ENCODE measurements at regions not wholly inside any gene's neighbourhood (a gene's known extent, or its start where the extent isn't known, plus 50 kb on each side); places are given as distances from the start of the nearest gene placed in this dataset.

DNA sequence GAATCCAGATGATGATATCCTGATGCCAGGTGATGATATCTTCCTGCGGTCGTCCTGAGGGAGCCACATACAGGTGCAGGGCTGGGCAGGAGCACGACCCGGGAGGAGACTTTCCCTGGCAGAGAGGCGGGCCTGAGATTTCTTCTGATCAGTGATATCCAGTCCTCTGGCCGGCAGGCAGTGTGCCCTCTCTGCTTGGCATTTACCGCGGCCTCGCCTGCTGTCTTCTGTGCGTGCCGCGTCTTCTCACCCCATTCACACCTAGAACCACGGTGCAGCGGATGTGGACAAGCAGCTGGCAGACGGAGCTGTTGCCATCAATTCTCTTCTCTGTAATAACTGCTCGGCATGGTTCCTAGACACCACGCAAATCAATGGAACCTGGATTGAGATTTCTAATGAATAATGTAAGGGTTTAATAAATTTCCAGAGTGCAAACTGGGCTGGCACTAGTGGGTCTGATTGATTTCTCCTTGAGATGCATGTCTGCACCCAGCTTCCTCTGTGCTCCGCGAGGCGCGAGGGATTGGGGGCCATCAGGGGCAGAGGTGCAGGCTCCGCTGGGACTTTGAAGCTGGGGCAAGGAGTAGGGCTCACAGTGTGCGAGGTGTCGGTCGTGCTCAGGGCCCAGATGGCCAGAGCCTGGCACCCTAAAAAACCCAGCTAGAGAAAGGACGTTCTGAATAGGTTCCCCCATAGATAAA, 208.9 kb upstream of the HDAC4 start:
- no peak for ATAC-seq
- in situ Hi-C loops (cut with MboI) (no loop called here), intact Hi-C loops (cut with micrococcal nuclease) (no loop called here)
- Histone ChIP-seq H3K36me3 (ENCODE audit: control insufficient read depth, insufficient read depth, low read length) (no peaks in the 10 kb centered on the region), H2AFZ (ENCODE audit: low read depth, low read length) (no peak overlapping the region), H3K9ac (ENCODE audit: insufficient read depth in 1 of 2, low read depth in 2 of 2, low read length in 2 of 2) (no peak overlapping the region), H4K20me1 (replicated peaks; ENCODE audit: control insufficient read depth, insufficient read depth, low read length) (no peaks in the 10 kb centered on the region), H3K4me3 (no peak overlapping the region), H3K27me3 (ENCODE audit: control insufficient read depth in 2 of 2, insufficient read depth in 2 of 2, low read length in 2 of 2) (peaks cover 0 to 47% of the 10 kb centered on the region in 2 experiments; a peak in 2 of 5 replicates), H3K9me1 (ENCODE audit: control insufficient read depth, insufficient read depth, low read length) (no peaks in the 10 kb centered on the region), H3K27ac (ENCODE audit: extremely low read depth, low read depth, low read length) (no peak overlapping the region), H3K4me1 (replicated peaks in 1 of 2; ENCODE audit: control insufficient read depth in 2 of 2, insufficient read depth in 2 of 2, low read length in 2 of 2) (no peaks in the 10 kb centered on the region), H3K79me2 (ENCODE audit: control insufficient read depth, insufficient read depth, low read length) (no peaks in the 10 kb centered on the region), H3K4me2 (ENCODE audit: insufficient read depth, low read length) (no peak overlapping the region), H3K9me3 (replicated peaks; ENCODE audit: control insufficient read depth, insufficient read depth, low read depth, low read length) (no peaks in the 10 kb centered on the region)
- CTCF ChIA-PET (ENCODE audit: low intra/inter-chr PET ratio) = interaction anchor here (0.7 kb wide), 1 partner anchor 1229 kb away, joined by 3 read pairs; no protein-coding TSS in a partner anchor
- FAIRE-seq = no peak
- BruUV-seq (replicated peaks) = no TSS peak
- 1% methylated on average over 12 of the region's 26 CpGs for WGBS (ENCODE audit: insufficient coverage, low coverage, missing lambda C conversion rate)
- DNase-seq (ENCODE audit: extremely low read depth in 1 of 4, low spot score in 3 of 4) = no peak
- POLR2A ChIA-PET = no interaction called here
- TF ChIP-seq MCM3 (IDR thresholded peaks at IDR 0.05) (no peak), RCOR1 (IDR thresholded peaks at IDR 0.05; ENCODE audit: borderline replicate concordance in 1 of 2, low read depth in 2 of 2, low read length in 2 of 2) (no peak), HLTF (IDR thresholded peaks at IDR 0.05) (no peak), NFYB (IDR thresholded peaks at IDR 0.05; ENCODE audit: extremely low read depth, insufficient read length) (no peak), CEBPB (tag; IDR thresholded peaks at IDR 0.05) (no peak), ETV5 (CRISPR knock-in tag; IDR thresholded peaks at IDR 0.05; ENCODE audit: low read depth) (no peak), L3MBTL2 (IDR thresholded peaks at IDR 0.05) (no peak), PTRF (tag; IDR thresholded peaks at IDR 0.05) (no peak), ZNF384 (IDR thresholded peaks at IDR 0.05; ENCODE audit: low read depth, low read length) (no peak), ZNF717 (CRISPR knock-in tag; IDR thresholded peaks at IDR 0.05) (no peak)
- TF ChIP-seq, protein P1, sequence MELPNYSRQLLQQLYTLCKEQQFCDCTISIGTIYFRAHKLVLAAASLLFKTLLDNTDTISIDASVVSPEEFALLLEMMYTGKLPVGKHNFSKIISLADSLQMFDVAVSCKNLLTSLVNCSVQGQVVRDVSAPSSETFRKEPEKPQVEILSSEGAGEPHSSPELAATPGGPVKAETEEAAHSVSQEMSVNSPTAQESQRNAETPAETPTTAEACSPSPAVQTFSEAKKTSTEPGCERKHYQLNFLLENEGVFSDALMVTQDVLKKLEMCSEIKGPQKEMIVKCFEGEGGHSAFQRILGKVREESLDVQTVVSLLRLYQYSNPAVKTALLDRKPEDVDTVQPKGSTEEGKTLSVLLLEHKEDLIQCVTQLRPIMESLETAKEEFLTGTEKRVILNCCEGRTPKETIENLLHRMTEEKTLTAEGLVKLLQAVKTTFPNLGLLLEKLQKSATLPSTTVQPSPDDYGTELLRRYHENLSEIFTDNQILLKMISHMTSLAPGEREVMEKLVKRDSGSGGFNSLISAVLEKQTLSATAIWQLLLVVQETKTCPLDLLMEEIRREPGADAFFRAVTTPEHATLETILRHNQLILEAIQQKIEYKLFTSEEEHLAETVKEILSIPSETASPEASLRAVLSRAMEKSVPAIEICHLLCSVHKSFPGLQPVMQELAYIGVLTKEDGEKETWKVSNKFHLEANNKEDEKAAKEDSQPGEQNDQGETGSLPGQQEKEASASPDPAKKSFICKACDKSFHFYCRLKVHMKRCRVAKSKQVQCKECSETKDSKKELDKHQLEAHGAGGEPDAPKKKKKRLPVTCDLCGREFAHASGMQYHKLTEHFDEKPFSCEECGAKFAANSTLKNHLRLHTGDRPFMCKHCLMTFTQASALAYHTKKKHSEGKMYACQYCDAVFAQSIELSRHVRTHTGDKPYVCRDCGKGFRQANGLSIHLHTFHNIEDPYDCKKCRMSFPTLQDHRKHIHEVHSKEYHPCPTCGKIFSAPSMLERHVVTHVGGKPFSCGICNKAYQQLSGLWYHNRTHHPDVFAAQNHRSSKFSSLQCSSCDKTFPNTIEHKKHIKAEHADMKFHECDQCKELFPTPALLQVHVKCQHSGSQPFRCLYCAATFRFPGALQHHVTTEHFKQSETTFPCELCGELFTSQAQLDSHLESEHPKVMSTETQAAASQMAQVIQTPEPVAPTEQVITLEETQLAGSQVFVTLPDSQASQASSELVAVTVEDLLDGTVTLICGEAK (IDR thresholded peaks at IDR 0.05) = no peak
- TF ChIP-seq, protein P1 (CRISPR knock-in tag; IDR thresholded peaks at IDR 0.05) = no peak
- TF ChIP-seq, protein P2, sequence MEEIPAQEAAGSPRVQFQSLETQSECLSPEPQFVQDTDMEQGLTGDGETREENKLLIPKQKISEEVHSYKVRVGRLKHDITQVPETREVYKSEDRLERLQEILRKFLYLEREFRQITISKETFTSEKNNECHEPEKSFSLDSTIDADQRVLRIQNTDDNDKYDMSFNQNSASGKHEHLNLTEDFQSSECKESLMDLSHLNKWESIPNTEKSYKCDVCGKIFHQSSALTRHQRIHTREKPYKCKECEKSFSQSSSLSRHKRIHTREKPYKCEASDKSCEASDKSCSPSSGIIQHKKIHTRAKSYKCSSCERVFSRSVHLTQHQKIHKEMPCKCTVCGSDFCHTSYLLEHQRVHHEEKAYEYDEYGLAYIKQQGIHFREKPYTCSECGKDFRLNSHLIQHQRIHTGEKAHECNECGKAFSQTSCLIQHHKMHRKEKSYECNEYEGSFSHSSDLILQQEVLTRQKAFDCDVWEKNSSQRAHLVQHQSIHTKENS (CRISPR knock-in tag; IDR thresholded peaks at IDR 0.05) = no peak
